GM19239 (cell line): ENCODE measurements at regions not wholly inside any gene's neighbourhood (a gene's known extent, or its start where the extent isn't known, plus 50 kb on each side); places are given as distances from the start of the nearest gene placed in this dataset.
A peak's percentile ranks its signal among the peaks of the same experiment; 100 is the strongest.

Experiments
- DNase-seq: peaks from one replicate; pipeline ENCODE4 v3.0.0; 2011; ENCODE audit warnings: low spot score; ENCODE audit not compliant: insufficient read length
- FAIRE-seq: peaks from 2 replicates; lab custom pipeline; 2011; peaks lifted over from hg19 to GRCh38; lab: Jason Lieb, UNC

DNA sequence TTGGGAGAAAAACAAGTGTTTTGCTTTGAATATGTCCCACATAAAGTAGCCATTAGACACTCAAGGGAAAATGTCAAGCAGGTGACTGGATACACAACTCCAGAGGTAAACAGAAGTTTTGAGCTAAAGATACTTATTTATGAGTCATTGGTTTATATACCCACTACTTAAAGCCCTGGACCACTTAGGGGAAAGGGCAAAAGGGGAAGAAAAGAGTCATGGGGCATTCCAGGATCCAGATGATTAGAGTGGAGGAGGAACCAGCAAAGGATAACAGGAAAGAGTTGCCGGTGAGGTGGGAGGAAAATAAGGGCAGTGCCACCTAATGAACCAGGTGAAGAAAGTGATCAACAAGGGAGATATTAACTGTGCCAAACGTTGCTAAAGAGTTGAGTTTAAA lies 254.2 kb upstream of the NR4A3 start:
- FAIRE-seq (no peak), DNase-seq (no peak)

DNA sequence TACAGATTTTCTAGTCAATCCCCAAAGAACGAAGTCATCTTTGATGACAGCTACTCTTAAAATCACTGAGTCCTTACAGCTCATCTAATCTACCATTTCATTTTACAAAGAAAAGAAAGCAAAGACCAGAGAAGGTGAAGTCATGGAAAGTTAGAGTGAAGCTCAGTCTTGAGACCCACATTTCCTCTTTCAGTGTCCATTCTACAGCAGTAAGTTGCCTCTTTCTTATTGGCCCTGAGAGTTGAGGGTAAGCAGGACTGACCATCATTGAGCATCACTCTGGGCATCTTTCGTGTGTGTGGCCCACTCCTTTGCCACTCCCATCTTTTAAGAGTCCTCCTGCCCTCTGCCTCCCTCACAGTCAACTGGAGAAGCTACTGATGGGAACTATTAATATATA lies 251.8 kb upstream of the NR4A3 start:
- FAIRE-seq (no peak), DNase-seq (no peak)

DNA sequence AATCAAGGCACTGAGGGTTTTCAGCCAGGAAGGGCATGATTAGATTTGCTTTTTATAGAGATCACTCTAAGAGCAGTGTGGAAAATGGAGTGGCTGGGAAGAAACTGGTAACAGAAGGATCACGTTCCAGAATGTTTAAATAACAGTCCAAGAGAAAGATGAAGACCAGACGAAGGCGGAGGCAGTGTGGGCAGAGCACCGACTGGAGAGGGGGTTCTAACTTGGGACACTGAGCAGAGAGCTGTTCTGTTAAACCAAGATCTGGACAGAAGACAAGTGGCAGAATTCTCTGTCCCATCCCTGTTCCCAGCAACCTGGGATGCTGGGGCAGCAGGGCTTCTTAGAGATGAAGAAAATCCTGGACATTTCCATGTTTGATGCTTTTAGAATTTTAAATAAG lies 249.1 kb upstream of the NR4A3 start:
- DNase-seq, result no peak
- FAIRE-seq, result no peak

GRCh38 chr9:99573085-99573484 lies 248.6 kb upstream of the NR4A3 start:
- FAIRE-seq, result no peak
- no peak for DNase-seq

DNA sequence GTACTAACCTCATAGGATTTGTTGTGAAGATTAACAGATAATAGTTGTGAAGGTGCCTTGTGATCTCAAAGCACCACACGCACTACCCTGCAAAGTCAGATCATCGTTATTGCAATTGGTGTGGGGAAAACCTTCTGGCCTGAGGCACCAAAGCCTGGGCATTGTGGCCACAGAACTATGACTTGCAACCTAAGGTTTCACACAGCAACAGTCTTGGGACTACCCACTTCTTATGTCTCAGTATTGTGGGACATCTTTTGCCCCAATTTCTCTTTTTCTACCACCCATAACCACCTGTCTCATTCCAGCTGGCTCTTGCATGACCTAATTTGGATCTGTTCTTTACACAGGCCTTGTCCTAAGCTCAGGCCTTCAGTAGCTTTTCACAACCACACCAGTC lies 247.8 kb upstream of the NR4A3 start:
- no peak for FAIRE-seq

DNA sequence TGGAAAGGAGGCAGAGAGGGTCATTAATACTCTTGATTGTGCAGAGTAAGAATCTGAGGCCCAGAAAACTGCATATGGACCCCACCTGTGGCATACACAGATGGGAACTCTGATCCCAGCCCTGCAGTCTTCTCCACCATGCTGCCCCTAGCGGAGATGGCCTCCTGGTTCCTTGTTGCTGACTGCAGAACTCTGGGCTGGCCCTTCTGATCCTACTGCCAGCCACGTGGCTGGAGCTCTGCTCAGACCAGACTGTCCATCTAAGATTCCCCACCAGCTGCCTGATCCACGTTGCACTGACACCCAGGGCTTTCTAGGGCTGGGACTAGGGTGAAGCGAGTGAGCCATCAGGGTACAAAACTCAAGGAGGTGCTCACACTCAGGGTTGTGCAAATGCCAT lies 245.7 kb upstream of the NR4A3 start:
- FAIRE-seq (no peak), DNase-seq (no peak)

More for the DNA sequence above, 247.8 kb upstream of the NR4A3 start:
- no peak for DNase-seq

DNA sequence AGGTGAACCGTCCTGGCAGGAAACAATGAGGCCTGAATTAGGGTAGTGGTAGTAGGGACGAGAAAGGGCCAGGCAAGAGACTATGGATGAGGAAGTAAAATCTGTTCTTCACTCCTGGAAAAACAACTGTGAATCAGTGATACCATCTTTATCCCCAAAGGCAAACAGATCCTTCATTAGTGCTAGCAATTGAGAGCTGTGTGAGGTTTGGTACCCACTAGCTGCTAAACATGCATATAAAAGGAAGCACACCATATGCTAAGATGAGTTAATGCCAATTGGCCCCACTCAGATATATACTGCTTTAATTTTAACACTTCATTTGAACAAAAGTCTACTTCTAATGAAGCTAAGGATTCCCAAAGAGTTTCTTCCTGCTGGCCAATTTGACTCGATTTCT lies 244.8 kb upstream of the NR4A3 start:
- DNase-seq (no peak), FAIRE-seq (no peak)

- DNase-seq (no peak), FAIRE-seq (no peak)
Measured at GRCh38 chr9:99577351-99577750, 244.3 kb upstream of the NR4A3 start.

GRCh38 chr9:99578666-99579065 lies 243.0 kb upstream of the NR4A3 start:
- FAIRE-seq (no peak), DNase-seq (no peak)

- FAIRE-seq (no peak), DNase-seq (no peak)
Measured at GRCh38 chr9:99579964-99580363, 241.7 kb upstream of the NR4A3 start.

GRCh38 chr9:99582814-99583213 lies 238.9 kb upstream of the NR4A3 start:
- FAIRE-seq (peak; percentile 74), DNase-seq (no peak)

GRCh38 chr9:99588299-99588698 lies 233.4 kb upstream of the NR4A3 start:
- no peak for FAIRE-seq
- DNase-seq, result no peak

GRCh38 chr9:99588747-99589146 lies 232.9 kb upstream of the NR4A3 start:
- FAIRE-seq (no peak), DNase-seq (no peak)

DNA sequence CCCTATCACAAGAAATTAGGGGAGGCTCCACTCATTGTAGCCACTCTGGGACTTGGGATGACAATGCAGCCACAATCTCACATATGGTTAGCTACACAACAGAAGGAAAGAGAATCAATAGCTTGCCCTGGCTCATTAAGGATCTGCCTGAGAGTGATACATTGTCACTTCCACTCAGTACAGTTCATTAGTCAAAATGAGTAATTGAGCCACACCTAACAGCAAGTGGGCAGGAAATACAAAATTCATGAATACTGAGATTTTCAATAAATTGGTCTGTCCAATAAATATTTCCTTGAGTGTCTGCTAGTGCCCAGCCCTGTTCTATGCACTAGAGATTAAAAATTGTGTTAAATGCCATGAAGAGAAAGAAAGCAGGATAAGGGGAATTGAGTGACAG lies 231.3 kb upstream of the NR4A3 start:
- DNase-seq, result no peak
- FAIRE-seq, result peak; percentile 23

GRCh38 chr9:99590840-99591239 lies 230.8 kb upstream of the NR4A3 start:
- no peak for DNase-seq

DNA sequence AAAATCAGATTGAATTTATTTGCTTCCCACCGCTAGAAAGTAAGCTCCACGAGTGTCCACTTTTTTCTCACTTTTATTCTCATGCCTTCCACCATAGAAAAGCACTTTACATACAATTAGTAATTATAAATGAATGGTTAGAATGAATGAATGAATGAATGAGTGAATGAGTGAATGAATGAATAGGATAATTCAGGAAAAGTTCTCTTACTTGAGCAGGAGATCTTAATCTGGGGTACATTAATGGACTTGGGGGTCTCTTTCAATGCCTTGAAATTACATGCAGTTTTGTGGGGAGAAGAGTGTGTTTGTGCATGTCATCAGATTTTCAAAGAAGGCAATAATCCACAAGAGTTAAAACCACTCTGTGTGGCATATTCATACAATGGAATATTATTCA lies 229.9 kb upstream of the NR4A3 start:
- FAIRE-seq (no peak), DNase-seq (no peak)

More at GRCh38 chr9:99590840-99591239, 230.8 kb upstream of the NR4A3 start:
- FAIRE-seq, result peak; percentile 88

- FAIRE-seq (peak; percentile 86), DNase-seq (no peak)
Measured at GRCh38 chr9:99592834-99593574, 228.7 kb upstream of the NR4A3 start.

DNA sequence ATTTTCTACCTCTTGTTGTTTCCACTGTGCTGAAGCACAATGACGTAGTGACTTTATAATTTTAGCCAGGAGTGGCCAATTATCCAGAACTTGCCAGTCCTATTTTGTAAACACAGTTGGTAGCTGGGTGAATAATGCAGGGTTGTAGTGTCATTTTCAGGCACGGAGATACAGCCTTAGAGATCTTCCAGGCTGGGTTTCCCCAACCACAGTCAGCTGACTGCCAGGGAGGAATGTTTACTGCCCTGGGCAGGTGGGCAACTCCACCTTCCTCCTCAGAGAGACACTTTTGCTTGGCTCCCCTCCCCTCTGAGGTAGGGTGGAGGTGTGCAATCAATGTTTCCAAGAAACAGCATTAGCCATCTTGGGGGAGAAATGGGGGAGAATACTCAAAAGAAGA lies 228.1 kb upstream of the NR4A3 start:
- FAIRE-seq (no peak), DNase-seq (no peak)

GRCh38 chr9:99594056-99594780 lies 227.5 kb upstream of the NR4A3 start:
- DNase-seq (no peak), FAIRE-seq (peak; percentile 74)

DNA sequence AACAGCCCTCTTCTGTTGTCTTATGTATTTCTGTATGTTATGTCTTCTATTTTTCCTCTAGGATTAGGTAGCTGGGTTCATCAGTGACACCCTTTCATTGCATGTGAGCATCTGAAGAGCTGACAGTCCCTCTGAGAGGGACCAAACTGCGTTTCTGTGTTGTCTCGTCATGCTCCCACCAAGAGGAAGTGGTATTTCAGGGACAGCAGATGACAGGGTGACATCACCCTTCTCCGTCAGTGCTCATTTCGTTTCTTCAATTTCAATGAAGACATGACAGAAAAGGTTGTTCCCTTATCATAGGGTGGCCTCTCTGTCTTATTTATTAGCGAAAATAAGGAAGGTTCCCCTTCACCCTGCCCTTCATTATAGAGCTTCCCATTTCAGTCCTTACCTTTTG lies 225.9 kb upstream of the NR4A3 start:
- FAIRE-seq (peak; percentile 76), DNase-seq (no peak)

- DNase-seq, result no peak
- no peak for FAIRE-seq
Measured at GRCh38 chr9:99601571-99602111, 220.0 kb upstream of the NR4A3 start.

- FAIRE-seq (no peak), DNase-seq (no peak)
Measured at GRCh38 chr9:99602854-99603253, 218.8 kb upstream of the NR4A3 start.
